GM19463 (cell line): ENCODE measurements at regions not wholly inside any gene's neighbourhood (a gene's known extent, or its start where the extent isn't known, plus 50 kb on each side); places are given as distances from the start of the nearest gene placed in this dataset.
"Not testable (repeated sequence)": the region's sequence is repeated elsewhere in the genome, so short reads cannot be mapped to it uniquely, and the experiment has no call there.

ENCODE experiments used
- ATAC-seq: cut with Tn5 transposase; IDR thresholded peaks from one replicate; pipeline ENCODE4 v1.9.1; 2021; ENCODE audit warnings: mild to moderate bottlenecking, moderate library complexity; ENCODE audit not compliant: unreplicated experiment

- ATAC-seq: no peak
These were observed 81.1 kb downstream of the XRCC2 start for GRCh38 chr7:152594801-152595200.

- no peak for ATAC-seq
These were observed 84.0 kb downstream of the XRCC2 start for GRCh38 chr7:152591976-152592375.

GRCh38 chr7:152590481-152590880 is 85.5 kb downstream of the XRCC2 start:
- ATAC-seq: no peak

- ATAC-seq: not testable (repeated sequence)
These were observed 86.1 kb downstream of the XRCC2 start for GRCh38 chr7:152589821-152590220.

- ATAC-seq: no peak
These were observed 87.6 kb downstream of the XRCC2 start for GRCh38 chr7:152588350-152588749.

DNA sequence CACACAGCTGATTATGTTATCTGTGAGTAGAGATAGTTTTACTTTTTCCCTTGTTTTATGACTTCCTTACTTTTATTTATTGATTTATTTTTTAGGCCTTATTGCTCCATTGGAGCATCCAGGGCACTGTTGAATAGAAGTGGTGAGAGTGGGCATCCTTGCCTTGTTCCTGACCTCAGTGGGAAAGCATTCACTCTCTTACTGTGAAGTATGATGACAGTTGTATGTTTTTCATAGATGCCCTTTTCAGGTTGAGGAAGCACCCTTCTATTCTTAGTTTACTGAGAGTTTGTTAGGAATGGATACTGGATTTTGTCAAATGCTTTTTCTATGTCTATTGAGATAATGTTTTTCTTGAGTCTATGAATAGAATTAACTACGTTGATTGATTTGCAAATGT is 88.6 kb downstream of the XRCC2 start:
- ATAC-seq: no peak

GRCh38 chr7:152583006-152583405 is 92.9 kb downstream of the XRCC2 start:
- no peak for ATAC-seq

- no peak for ATAC-seq
These were observed 96.9 kb downstream of the XRCC2 start for GRCh38 chr7:152579070-152579469.

DNA sequence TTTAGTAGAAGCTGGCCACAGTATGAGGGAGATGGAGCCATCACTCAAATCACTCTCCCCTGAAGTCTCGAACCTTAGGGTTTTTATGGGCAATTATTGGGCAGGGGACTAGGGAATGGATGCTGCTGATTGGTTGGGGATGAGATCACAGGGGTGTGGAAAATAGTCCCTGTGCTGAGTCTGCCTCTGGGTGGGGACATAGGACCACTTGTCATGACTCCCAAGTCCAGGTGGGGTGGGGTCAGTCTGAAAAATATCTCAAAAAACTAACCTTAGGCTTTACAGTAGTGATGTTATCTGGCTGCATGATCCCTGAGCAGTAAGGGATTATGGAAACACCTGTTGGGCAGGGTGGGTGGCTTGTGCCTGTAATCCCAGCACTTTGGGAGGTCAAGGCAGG is 98.6 kb downstream of the XRCC2 start:
- ATAC-seq: no peak

DNA sequence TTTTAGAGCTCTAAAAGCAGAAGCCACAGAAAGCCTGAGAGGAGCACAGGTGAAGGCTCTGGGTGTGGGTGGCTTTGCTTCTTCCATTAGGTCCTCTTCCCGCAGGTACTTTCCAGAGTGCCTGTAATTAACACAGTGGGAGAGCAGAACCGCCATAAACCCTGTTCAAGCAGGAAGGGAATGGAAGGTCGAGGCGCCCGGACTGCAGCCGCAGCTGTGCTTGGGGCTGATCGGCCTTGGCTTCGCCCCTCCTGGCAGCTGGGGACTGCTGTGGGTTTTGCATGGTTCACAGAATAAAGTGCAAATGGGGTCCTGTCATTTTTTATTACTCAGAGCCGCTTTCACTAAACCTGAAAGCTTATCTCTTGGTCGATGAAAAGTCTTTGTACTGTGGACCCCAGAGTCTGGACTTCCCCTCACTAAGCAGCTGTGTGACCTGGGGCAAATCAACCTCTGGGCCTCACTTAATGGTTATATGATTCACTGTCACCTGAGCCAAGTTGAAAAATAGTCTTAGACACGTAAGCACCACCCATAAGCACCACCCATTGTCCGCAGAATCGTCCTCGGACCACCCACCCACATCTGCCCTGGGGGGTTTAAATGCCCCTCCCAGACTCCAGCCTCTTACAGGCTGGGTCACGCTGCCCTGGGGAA is 100.9 kb downstream of the XRCC2 start:
- peak; percentile 58 for ATAC-seq

GRCh38 chr7:152573186-152573585 is 102.8 kb downstream of the XRCC2 start:
- not testable (repeated sequence) for ATAC-seq

DNA sequence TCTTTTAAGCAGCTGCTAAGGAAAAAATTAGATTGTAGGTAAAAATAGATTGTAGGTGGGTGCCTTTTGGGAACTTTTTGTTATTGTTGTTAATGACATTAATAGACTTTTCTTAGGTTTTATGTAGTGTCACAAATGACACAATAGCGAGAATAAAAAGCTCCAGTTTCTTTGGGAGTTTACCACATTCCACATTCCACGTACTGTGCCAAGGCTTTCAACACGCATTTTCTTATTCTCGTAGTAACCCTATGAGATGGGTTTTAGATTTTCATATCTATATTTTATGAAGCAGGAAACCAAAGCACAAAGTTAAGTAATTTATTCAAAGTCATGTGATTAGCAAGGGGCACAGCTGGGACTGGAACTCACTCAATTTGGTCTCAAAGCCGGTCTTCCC is 103.8 kb downstream of the XRCC2 start:
- no peak for ATAC-seq

DNA sequence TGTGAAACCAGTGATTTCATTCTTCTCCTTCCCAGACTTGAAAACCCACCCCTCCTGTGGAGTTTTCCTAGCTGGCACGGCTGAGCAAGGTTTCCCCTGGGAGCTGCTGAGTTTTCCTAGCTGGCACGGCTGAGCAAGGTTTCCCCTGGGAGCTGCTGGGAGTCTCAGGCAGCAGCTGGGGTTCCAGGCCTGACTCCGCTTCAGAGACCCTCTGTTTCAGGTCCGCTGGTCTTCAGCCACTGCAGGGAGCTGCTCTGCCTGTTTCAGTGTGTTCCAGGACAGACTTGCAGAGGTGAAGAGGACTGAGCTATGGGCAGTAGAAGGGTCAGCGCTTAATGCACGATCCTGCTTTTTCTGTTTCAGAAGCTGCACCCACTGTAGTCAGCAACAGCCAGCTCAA is 104.9 kb downstream of the XRCC2 start:
- no peak for ATAC-seq

DNA sequence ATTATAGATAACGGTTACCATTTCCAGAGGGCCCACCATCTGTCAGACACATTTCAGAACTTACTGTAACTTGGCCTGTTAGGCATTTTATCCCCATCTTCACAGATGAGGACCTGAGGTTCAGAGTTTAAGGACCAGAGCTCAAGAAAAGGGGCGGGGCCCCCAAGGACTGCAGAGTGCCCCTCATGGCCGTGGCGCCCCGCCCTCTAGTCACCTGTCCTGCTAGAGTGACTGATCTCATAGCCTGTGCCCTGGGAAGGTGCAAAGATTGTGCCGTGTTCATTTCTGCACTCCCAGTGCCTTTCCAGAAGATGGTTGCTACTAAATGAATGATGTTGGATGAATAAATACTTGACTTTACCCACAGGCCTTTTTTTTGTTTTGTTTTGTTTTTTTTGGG is 107.0 kb downstream of the XRCC2 start:
- no peak for ATAC-seq

DNA sequence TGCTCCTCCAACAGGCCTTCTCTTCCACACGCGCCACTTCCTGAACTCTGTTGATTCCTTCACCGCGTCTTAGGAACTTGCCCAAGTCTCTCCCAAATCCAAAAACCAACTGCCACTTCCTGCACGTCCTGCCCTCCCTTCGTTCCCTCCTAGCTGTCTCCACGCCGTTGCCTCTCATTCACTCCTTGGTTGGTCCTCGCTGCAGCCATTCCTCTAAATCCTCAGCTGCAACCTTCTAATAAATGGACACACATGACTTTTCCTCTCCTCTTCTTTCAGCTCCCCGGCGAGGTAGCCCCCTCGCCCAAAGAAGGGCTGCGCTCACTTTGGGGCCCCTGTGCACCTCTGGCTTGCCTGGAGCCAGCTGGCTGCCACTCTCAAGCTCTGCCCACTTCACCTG is 110.2 kb downstream of the XRCC2 start:
- ATAC-seq: no peak

GRCh38 chr7:152564656-152565250 is 111.2 kb downstream of the XRCC2 start:
- ATAC-seq: no peak

GRCh38 chr7:152556013-152556755 is 119.8 kb downstream of the XRCC2 start:
- ATAC-seq: no peak

GRCh38 chr7:152553671-152554317 is 118.0 kb upstream of the KMT2C start:
- ATAC-seq: no peak

DNA sequence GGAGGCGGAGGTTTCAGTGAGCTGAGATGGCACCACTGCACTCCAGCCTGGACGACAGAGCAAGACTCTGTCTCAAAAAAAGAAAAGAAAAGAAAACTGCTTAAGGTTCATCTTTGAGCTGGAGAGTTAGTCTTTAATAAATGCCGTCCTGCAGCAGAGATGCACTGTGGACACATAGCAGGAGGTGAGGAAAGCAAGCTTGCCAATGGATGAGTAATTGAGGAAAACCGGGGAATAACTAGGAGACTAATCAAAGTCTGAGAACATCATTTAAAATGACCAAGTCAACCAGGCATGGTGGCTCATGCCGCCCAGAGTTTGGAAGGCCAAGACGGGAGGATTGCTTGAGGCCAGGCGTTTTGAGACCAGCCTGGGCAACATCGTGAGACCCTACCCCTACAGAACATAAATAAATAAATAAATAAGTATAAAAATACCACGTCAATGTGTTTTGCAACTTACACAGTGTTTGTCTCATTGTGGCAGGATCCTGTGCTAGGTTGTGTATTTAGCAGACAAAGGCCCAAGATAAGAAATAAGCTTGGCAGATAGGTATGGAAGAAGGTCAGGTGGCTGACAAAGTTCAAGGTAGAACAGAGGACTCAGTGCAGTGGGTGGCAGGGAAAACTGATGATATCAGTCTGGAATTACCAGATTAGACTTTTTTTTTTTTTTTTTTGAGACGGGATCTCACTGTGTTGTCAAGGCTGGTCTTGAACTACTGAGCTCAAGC is 115.7 kb upstream of the KMT2C start:
- no peak for ATAC-seq

GRCh38 chr7:152544971-152545619 is 109.3 kb upstream of the KMT2C start:
- ATAC-seq: no peak
